ENCODE measurements at regions not wholly inside any gene's neighbourhood (a gene's known extent, or its start where the extent isn't known, plus 50 kb on each side); places are given as distances from the start of the nearest gene placed in this dataset.

DNA sequence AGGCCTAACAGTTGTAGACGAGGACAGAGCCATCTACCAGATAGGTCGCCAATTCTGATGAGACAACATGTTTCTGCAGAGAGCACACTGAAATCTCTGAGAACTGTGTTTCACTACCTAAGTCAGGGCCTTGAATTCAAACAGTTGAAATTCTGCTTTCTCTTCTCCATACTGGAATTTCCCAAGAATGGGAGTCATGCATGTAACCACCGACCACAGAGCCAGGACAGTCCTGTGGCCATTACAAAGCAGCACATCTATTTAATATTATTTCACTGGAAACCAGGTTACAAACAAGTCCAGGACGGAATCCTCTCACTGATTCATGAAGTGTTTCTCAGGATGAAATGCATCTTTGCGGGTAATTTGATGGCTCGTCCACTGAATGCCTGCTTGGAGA is 62.0 kb upstream of the ST8SIA6 start:
- DNase-seq (no peak), ATAC-seq (ENCODE audit: insufficient read depth, low read depth) (no peak)
- Histone ChIP-seq H3K4me2 (ENCODE audit: insufficient read depth, low read length) (no peak overlapping the region), H3K9ac (ENCODE audit: low read depth, low read length) (no peak overlapping the region), H3K27ac (ENCODE audit: low read length) (no peak overlapping the region), H4K20me1 (ENCODE audit: insufficient read depth, low read length) (no peaks in the 10 kb centered on the region), H3K27me3 (ENCODE audit: insufficient read depth, low read length, poor library complexity) (no peaks in the 10 kb centered on the region), H3K4me1 (ENCODE audit: insufficient read depth, low read length) (no peaks in the 10 kb centered on the region), H2AFZ (ENCODE audit: low read depth, low read length) (no peak overlapping the region), H3K9me3 (ENCODE audit: insufficient read depth, low read length, severe bottlenecking) (no peaks in the 10 kb centered on the region), H3K4me3 (ENCODE audit: low read depth in 1 of 2, low read length in 2 of 2) (no peak overlapping the region), H3K36me3 (ENCODE audit: insufficient read depth, low read length) (no peaks in the 10 kb centered on the region), H3K79me2 (ENCODE audit: insufficient read depth, low read length) (no peaks in the 10 kb centered on the region)
- no peak for TF ChIP-seq EZH2 (IDR thresholded peaks at IDR 0.05; ENCODE audit: borderline replicate concordance, low read depth, low read length, severe bottlenecking)
- TF ChIP-seq, protein P1, sequence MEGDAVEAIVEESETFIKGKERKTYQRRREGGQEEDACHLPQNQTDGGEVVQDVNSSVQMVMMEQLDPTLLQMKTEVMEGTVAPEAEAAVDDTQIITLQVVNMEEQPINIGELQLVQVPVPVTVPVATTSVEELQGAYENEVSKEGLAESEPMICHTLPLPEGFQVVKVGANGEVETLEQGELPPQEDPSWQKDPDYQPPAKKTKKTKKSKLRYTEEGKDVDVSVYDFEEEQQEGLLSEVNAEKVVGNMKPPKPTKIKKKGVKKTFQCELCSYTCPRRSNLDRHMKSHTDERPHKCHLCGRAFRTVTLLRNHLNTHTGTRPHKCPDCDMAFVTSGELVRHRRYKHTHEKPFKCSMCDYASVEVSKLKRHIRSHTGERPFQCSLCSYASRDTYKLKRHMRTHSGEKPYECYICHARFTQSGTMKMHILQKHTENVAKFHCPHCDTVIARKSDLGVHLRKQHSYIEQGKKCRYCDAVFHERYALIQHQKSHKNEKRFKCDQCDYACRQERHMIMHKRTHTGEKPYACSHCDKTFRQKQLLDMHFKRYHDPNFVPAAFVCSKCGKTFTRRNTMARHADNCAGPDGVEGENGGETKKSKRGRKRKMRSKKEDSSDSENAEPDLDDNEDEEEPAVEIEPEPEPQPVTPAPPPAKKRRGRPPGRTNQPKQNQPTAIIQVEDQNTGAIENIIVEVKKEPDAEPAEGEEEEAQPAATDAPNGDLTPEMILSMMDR (IDR thresholded peaks at IDR 0.05; ENCODE audit: borderline replicate concordance, extremely low read depth, low read length, poor library complexity, severe bottlenecking) = no peak

DNA sequence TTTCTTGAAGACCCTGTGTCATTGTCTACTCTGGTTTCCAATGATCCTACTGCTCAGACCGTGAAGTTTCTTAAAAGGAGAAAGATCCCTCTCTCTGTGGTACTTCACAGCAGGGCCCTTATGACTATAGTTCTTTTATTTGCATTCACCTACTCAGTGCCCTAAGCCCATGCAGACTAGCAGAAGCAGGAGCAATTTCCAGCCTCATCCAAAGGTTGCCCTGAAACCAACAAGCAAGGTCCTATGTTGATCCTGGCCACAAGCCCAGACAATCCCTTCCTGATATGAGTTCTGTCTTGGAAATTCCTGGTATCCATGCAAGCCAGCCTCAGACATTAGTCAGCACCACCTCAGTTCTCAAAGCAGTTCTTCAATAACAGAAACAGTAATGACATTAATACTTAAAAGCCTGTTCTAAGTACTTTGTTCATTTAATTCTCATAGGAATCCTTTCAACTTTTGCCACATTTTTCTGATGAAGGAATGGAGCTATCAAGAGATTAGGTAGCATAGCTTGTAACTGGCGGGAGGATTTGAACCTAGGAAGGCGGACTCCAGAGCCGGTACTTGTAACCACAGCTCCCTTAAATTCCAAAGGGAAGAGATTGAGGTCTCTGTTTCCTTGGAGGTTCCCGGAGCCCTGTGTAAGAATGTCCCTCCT is 58.1 kb upstream of the ST8SIA6 start:
- ATAC-seq (ENCODE audit: insufficient read depth, low read depth) = no peak
- Histone ChIP-seq H2AFZ (ENCODE audit: low read depth, low read length) (no peak overlapping the region), H3K4me3 (ENCODE audit: low read depth in 1 of 2, low read length in 2 of 2) (no peak overlapping the region), H3K4me2 (ENCODE audit: insufficient read depth, low read length) (no peak overlapping the region), H3K4me1 (ENCODE audit: insufficient read depth, low read length) (no peaks in the 10 kb centered on the region), H4K20me1 (ENCODE audit: insufficient read depth, low read length) (no peaks in the 10 kb centered on the region), H3K9ac (ENCODE audit: low read depth, low read length) (no peak overlapping the region), H3K27me3 (ENCODE audit: insufficient read depth, low read length, poor library complexity) (peaks cover 2% of the 10 kb centered on the region), H3K79me2 (ENCODE audit: insufficient read depth, low read length) (no peaks in the 10 kb centered on the region), H3K36me3 (ENCODE audit: insufficient read depth, low read length) (no peaks in the 10 kb centered on the region), H3K27ac (ENCODE audit: low read length) (no peak overlapping the region), H3K9me3 (ENCODE audit: insufficient read depth, low read length, severe bottlenecking) (no peaks in the 10 kb centered on the region)
- no peak for DNase-seq
- TF ChIP-seq, protein P1 (IDR thresholded peaks at IDR 0.05; ENCODE audit: borderline replicate concordance, extremely low read depth, low read length, poor library complexity, severe bottlenecking) = no peak
- TF ChIP-seq EZH2 (IDR thresholded peaks at IDR 0.05; ENCODE audit: borderline replicate concordance, low read depth, low read length, severe bottlenecking) = no peak

DNA sequence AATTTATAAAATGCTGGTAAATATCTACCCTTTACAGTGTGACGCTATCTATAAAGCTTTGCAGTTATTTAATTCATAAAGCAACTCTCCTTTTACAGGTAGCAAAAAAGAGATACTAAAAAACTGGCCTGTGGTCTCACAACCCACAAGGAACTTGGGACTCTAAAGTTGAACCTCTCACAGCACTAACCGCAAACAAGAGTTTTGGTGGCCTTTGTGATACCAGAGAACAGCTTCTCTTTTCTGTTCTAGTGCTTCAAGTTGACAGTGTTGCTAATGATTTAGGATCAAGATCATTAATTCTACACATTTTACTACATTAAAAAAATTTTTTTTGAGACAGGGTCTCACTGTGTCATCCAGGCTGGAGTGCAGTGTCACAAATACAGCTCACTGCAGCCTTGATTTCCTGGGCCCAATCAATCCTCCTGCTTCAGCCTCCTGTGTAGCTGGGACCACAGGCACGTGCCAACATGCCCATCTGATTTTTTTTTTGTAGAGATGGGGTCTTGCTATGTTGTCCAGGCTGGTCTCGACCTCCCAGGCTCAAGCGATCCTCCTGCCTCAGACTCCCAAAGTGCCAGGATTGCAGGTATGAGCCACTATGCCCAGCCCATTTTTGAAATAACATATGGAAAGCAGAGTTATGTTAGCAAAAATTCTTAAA is 56.0 kb upstream of the ST8SIA6 start:
- ATAC-seq (ENCODE audit: insufficient read depth, low read depth) (no peak), DNase-seq (no peak)
- Histone ChIP-seq H4K20me1 (ENCODE audit: insufficient read depth, low read length) (no peaks in the 10 kb centered on the region), H3K27ac (ENCODE audit: low read length) (no peak overlapping the region), H3K27me3 (ENCODE audit: insufficient read depth, low read length, poor library complexity) (peaks cover 2% of the 10 kb centered on the region), H3K79me2 (ENCODE audit: insufficient read depth, low read length) (no peaks in the 10 kb centered on the region), H3K36me3 (ENCODE audit: insufficient read depth, low read length) (no peaks in the 10 kb centered on the region), H3K9me3 (ENCODE audit: insufficient read depth, low read length, severe bottlenecking) (no peaks in the 10 kb centered on the region), H3K9ac (ENCODE audit: low read depth, low read length) (no peak overlapping the region), H3K4me3 (ENCODE audit: low read depth in 1 of 2, low read length in 2 of 2) (no peak overlapping the region), H3K4me1 (ENCODE audit: insufficient read depth, low read length) (peaks cover 3% of the 10 kb centered on the region; the same call in 1 of the 2 replicates), H3K4me2 (ENCODE audit: insufficient read depth, low read length) (no peak overlapping the region), H2AFZ (ENCODE audit: low read depth, low read length) (no peak overlapping the region)
- TF ChIP-seq EZH2 (IDR thresholded peaks at IDR 0.05; ENCODE audit: borderline replicate concordance, low read depth, low read length, severe bottlenecking) = no peak
- TF ChIP-seq, protein P1 (IDR thresholded peaks at IDR 0.05; ENCODE audit: borderline replicate concordance, extremely low read depth, low read length, poor library complexity, severe bottlenecking) = no peak
